GM13977 (cell line): ENCODE measurements at regions not wholly inside any gene's neighbourhood (a gene's known extent, or its start where the extent isn't known, plus 50 kb on each side); places are given as distances from the start of the nearest gene placed in this dataset.

Experiments used
- DNase-seq: peaks from one replicate; pipeline ENCODE4 v3.0.0; 2012; ENCODE audit warnings: low spot score
- in situ Hi-C: fragments of 300-500 bp; cut with MboI; formaldehyde crosslinking; loops from one replicate; pipeline ENCODE4 v1.12.0; 2022; ENCODE audit warnings: low sequenced_read_pairs, low pct_unique_long_range_greater_than_20kb, mixed read lengths, inconsistent platforms; ENCODE audit not compliant: unreplicated experiment
- TF ChIP-seq, protein P1 (sequence below): IDR thresholded peaks from 2 replicates; pipeline ENCODE4 v1.5.1; 2012; ENCODE audit warnings: mild to moderate bottlenecking, control low read depth; ENCODE audit not compliant: insufficient read depth; ENCODE audit errors: extremely low read depth, missing control alignments

DNA sequence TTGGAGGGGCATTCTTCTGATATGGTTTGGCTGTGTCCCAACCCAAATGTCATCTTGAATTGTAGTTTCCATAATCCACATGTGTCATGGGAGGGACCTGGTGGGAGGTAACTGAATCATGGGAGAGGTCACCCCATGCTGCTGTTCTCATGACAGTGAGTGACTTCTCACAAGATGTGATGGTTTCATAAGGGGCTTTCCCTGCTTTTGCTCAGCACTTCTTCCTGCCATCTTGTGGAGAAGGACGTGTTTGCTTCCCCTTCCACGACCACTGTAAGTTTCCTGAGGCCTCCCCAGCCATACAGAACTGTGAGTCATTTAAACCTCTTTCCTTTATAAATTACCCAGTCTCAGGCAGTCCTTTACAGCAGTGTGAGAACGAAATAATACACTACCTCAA is 382.4 kb downstream of the VRK1 start:
- no peak for DNase-seq
- TF ChIP-seq, protein P1, sequence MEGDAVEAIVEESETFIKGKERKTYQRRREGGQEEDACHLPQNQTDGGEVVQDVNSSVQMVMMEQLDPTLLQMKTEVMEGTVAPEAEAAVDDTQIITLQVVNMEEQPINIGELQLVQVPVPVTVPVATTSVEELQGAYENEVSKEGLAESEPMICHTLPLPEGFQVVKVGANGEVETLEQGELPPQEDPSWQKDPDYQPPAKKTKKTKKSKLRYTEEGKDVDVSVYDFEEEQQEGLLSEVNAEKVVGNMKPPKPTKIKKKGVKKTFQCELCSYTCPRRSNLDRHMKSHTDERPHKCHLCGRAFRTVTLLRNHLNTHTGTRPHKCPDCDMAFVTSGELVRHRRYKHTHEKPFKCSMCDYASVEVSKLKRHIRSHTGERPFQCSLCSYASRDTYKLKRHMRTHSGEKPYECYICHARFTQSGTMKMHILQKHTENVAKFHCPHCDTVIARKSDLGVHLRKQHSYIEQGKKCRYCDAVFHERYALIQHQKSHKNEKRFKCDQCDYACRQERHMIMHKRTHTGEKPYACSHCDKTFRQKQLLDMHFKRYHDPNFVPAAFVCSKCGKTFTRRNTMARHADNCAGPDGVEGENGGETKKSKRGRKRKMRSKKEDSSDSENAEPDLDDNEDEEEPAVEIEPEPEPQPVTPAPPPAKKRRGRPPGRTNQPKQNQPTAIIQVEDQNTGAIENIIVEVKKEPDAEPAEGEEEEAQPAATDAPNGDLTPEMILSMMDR: no peak

DNA sequence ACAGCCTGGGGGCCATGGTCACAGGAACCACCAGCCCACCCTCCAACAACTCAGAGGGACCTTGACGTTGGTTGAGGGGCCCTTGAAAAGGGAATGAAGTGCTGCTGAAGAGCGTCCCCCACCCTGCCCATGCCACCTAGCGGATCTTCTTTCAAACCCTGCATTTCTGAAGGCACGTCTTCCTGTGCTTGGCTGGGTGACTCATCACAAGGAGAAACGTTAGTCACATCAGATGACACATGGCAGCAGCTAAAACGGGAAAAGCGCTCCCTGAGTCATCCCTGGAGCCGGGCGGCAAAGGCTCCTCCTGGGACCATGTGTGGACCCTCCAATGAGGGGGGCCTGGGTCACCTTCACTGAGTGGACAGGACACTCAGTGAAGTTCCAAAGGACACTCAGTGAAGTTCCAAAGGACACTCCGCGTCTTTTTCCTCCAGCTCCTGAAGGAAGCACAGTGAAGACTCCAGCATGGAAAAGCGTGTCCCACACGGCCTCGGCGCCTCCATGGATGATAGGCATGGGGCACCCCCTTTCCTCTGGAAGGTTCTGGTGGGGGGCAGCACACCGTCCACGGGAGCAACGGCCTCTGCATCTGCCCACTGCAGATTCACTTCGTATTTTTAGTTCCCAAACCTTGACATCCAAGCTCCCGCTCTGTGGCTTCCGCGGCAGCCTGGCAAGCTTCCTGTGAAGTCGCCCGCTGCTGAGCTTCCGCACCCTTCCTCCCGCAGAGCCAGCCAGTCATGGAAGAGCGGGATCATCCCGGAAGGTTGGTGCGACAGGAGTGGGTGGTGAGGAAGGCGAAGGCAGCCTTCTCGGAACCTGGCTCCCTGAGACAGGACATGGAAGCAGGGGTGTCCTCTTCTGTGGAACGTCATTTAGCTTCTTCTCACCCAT is 383.4 kb downstream of the VRK1 start:
- TF ChIP-seq, protein P1: no peak
- no peak for DNase-seq
- in situ Hi-C loops: no loop called here

More for the DNA sequence above, 382.4 kb downstream of the VRK1 start:
- in situ Hi-C loops: no loop called here

DNA sequence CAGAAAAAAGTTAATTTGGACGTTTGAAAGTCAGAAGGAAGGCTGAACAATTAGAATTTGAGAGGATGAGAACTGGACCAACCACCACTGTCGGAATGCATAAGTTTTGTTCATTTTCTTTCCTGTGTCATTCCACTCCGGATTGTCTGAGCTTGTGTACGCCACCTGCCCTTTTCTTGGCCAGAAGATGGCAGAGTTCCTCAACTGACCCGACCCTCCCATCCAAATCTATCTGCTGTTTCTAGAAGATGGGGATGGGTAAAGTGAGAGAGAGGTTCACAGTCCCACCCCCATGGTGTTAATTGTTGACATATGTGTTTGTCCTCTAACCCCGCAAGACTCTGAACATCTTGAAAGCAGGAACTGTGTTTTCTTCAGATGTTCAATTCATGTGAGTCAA is 388.0 kb downstream of the VRK1 start:
- TF ChIP-seq, protein P1: peak; percentile 27
- peak; percentile 17 for DNase-seq
- in situ Hi-C loops: no loop called here

DNA sequence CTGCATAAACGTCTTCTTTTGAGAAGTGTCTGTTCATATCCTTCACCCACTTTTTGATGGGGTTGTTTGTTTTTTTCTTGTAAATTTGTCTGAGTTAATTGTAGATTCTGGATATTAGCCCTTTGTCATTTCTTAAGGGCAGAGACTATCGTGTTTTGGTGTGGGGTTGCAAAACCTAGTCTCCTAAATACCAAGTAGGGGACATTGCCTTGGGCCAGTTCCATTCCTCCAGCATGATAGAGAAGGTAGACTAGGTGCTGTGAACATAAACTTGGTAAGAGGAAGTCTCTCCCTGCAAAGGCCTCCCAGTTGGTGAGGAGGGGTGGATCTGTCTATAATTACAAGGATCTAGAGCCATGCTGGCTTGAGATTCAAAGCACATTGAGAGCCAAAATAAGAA is 390.7 kb downstream of the VRK1 start:
- in situ Hi-C loops: no loop called here
- no peak for DNase-seq
- TF ChIP-seq, protein P1: no peak

DNA sequence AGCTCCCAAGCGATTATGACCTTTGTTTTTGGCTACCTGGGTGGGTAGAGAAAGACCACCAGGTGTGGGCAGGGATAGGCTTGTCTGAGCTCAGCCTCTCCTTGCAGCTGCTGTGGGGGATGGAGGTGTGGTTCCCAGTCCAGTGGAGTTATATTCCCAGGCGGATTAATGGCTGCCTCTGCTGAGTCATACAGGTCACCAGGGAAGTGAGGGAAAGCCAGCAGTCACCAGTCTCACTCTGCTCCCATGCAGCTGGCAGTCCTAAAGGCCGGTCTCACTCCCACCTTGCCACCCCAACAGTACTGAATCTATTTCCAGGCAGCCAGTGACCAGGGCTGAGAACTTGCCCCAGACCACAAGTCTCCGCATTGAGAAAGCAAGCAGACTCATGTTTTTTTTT is 399.2 kb downstream of the VRK1 start:
- in situ Hi-C loops: no loop called here
- TF ChIP-seq, protein P1: no peak
- DNase-seq: no peak

DNA sequence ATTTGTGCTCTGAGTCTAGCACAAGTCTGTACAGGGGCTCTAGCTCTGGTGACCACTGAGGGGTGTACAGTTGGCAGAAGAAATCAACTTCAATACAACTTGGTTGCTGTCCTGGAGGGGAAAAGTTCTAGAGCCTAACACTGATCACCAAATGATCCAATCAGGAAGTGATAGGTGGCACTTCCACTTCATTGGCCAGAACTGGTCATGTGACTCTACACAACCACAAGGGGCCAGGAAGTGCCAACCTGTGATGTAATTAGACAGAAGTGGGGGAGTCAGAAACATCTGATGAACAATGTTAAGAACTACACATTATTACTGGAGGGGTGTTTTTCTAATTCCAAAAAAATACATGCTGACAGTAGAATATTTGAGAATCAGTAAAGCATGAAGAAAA is 401.6 kb downstream of the VRK1 start:
- TF ChIP-seq, protein P1: no peak
- in situ Hi-C loops: no loop called here
- no peak for DNase-seq
